A204.1 (cell line): ENCODE measurements at regions not wholly inside any gene's neighbourhood (a gene's known extent, or its start where the extent isn't known, plus 50 kb on each side); places are given as distances from the start of the nearest gene placed in this dataset.

ENCODE experiments used
- FAIRE-seq: peaks from 2 replicates; lab custom pipeline; 2012; peaks lifted over from hg19 to GRCh38; lab: Jason Lieb, UNC

DNA sequence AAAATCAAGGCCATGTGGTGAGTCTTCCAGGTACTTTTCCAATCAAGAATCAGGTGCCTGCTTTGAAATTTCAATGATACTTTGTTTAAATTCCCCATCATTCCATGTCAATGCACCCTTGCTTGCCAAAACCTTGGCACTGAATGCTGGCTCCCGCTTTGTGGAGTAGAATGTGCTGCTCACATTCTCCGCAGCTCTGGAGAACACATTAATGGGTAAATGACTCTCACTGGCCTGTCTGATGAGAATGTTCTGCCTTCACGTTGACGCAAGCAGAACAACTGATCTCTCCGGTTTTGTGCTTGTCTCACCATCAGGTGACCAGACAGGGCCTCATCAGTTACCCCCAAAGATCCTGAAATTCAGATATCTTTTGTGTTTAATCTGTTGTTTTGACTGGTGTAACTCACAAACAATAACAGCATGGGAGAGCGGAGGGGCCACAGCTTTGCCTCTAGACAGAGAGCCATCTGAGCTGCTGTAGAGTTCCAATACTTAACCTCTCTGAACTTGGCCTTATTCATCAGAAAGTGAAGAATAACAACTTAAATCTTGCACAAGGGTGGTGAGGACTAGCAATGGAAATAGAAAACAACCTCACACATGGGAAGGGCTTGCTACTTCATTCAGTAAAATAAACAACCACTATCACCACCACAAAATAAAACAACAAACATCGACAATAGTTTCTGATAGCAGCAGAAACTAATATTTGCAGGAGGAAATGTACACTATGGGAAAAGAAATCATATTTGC, 276.9 kb upstream of the IGFBP3 start:
- no peak for FAIRE-seq

DNA sequence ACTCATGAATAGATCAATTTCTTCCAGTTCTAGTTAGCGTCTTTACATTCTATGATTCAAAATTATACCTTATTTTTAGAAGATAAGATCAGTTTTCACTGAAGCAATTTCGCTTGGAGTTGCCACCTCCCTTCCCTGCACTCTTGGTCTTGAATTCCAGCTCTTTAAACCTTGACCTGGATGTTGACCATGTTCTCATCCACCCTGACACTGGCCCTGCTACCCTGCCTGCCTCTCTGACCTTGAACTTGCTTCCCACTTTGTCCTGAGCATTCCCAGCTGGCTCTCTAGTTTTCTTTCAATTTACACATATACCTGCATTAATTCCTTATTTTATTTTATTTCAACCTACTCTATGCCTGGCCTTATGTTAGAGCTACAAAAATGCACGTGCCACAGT, 274.9 kb upstream of the IGFBP3 start:
- no peak for FAIRE-seq

GRCh38 chr7:46192271-46192670, 271.2 kb upstream of the IGFBP3 start:
- no peak for FAIRE-seq

GRCh38 chr7:46191776-46192175, 270.7 kb upstream of the IGFBP3 start:
- no peak for FAIRE-seq

GRCh38 chr7:46191296-46191695, 270.2 kb upstream of the IGFBP3 start:
- no peak for FAIRE-seq

- no peak for FAIRE-seq
These were observed 268.3 kb upstream of the IGFBP3 start for GRCh38 chr7:46189255-46189790.

GRCh38 chr7:46186131-46186530, 265.1 kb upstream of the IGFBP3 start:
- no peak for FAIRE-seq

DNA sequence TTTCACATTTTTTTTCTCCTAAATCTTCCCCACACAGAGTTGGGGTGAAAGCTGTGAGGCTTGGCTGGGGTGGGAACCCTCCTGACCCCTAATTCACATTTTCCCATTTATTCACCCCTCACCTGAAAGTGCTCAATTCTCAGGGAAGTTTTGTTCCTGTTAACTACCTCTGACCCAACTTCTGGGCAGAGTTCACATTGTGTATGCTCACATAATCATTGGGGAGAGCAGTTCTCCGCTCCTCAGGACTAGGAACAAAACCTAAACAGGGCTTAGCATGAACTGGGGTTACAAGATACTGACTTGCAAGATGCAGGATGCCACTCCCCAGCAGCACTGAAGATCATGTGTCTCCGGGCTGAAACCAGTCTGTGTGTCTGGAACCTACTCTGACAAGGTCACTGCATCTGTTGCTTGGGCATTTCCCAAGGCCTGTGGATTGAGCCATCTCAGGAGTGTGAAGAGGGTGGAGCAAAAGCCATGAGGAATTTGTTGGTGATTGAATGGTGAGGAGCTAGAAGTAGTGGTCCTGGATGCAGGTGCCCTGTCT, 258.1 kb upstream of the IGFBP3 start:
- FAIRE-seq, result no peak

DNA sequence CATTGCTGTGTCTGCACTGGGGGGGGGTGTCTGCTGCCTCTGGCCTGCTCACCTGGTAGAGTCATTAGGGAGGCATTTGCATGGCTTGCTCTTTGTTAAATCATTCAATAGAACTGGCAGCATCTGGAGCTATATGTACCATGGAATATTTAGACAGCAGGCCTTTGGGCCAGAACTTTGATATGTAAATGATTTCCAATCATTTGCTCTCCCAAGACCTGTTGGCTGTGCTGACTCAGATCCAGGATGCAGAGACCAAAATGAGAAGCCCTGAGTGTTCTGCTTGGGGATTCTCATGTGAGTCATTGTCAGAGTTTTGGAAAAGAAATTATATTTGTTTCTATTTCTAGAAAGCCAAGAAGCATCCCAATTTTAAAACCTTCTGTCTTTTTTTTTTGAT, 257.6 kb upstream of the IGFBP3 start:
- FAIRE-seq, result no peak

DNA sequence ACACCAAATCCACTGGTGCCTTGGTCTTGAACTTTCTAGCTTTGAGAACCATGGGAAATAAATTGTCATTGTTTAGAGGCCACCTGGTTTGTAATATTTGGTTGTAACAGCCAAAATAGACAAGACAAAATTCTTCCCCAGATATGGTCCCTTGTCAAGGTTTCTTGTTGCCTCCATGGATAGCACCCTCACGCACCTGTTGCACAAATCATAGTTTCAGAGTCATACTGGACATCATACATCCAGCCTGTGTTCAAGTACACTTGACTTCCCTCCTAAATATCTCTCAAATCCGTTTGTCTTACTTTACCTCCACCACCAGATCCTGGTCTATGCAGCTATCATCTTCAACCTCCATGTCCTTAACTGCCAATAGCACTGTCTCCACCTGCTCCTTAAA, 256.7 kb upstream of the IGFBP3 start:
- no peak for FAIRE-seq

DNA sequence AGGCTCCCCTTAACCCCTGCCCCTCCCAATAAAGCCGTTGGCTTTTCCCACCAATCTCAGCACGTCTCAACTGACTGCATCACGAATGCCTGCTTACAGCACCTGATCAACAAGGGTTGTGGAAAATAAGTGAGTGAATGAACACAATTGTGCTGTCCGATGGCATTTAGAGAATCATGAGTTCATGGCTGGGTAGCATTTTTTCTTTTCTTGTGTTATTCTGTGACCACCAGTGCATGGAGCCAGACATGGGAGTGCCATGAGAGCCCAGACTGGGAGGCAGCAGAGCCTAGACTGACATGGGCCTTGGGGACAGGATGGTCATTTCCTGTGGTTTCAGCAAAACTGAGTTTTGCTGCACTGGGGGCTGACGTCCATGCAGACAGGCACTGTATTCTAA, 254.1 kb upstream of the IGFBP3 start:
- no peak for FAIRE-seq

DNA sequence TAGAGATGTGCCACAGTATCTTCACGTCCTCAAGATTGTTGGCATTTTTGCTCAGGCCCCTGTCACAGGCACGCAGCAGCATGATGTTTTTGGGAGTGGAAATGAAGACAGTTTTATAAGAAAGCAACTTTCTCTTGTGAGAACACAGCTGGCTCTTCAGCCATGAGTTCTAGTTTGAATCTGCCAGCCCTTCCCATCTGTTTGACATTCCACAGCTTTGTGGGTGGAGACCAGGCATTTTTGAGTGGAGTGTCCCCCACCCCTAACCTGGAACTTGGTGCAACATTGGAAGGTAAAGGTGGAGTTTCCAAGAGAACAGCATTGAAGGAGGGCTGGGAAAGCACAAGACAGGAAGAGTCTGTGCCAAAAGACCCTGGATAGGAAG, 253.1 kb upstream of the IGFBP3 start:
- FAIRE-seq, result no peak

DNA sequence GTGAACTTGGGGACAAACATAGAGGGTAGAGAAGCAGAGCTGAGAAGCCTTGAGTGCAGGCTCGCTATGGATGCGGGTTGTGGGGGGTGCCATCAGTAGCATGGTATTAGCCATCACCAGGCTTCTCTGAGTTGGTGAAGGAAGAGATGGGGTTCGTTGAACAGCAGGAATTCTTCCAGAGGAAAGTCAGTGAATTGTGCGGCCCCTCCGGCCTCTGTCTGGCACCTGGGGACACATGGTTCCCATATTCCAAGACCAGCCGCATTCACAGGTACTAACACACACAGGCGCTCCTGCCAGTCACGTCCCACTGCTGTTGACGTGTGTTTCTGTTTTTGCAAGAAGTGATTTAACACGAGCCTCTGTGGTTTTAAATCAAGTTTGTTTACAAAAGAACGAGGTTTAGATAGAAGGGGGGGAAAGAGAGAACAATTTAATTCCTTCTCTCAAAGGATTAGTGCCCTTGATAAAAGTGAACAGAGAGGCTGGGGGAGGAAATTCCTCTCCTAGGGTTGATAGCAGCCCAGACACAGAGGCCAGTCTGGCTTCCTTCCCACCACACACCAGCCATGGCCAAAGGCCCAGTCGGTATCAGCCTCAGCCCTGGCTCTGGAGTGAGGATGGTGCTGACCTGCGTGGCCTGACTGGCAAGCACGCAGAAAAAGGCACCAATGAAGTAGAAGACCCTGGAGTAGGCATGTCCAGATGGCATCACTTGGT, 252.6 kb upstream of the IGFBP3 start:
- no peak for FAIRE-seq

DNA sequence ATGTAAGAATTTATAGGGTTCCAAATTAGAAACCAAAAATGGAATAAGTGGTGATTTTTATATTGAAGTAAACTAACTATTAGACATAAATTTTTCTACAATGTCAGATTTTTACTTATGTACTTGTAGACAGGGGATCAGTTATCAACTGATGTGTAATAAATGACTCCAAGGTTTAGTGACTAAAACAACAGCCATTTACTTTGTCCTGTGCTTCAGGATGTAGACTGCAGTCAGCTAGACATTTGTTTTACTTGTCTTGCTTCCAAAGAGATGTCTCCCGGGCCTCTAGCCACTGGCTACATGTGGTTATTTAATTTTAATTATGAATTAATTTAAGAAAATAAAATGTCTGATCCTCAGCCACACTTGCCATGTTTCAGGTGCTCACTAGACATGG, 249.7 kb upstream of the IGFBP3 start:
- no peak for FAIRE-seq

GRCh38 chr7:46170021-46170420, 248.9 kb upstream of the IGFBP3 start:
- no peak for FAIRE-seq

DNA sequence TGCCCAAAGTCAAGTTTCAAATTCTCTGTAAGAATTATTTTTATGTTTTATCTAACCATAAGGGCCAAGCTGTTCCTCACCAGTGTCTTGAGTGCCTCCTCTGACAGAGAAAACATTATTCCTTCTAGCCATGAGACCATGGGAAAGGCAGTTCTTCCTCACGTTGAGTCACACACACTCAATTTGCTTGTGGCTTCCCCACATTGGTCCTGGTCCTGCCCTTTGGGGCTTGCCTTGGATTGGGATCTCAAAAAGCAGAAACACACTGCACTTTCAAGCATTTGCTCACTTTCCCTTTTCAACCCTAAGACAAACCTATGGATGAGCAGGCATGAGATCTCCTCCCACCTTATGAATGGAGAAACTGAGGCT, 248.3 kb upstream of the IGFBP3 start:
- FAIRE-seq, result no peak

- FAIRE-seq, result no peak
These were observed 247.8 kb upstream of the IGFBP3 start for GRCh38 chr7:46168671-46169383.

DNA sequence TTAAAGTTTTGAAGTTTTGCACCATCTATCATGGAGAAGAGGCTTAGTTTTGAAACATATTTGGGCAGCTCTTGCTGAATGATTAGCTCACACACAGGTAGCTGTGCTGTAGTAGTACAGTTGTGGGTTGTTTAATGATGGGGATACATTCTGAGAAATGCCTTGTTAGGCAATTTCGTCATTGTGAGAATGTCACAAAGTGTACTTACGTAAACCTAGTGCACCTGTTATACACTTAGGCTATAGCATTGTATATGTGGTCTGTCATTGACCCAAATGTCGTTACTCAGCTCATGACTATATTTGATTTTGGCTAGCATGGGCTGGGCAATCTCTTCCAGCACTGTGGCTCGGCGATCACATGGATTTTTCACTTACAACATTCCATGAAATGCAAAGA, 247.2 kb upstream of the IGFBP3 start:
- FAIRE-seq, result no peak

DNA sequence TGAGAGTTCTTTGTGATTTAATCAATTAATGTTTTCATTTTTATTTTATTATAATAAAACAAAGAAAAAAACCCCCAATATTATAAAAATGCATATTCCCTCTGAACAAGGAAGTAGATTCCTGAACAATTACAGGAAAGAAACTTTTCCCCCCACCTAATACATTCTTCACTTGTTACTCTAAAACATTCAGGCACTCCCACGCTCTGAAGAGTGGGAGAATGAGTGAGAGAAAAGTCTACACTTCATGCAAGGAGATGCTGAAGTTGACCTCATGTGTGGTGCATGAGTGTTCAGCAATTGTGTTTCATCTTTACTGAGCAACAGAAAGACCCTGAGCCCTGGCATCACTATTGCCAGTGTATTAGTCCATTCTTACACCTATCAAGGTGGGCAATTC, 244.2 kb upstream of the IGFBP3 start:
- no peak for FAIRE-seq

DNA sequence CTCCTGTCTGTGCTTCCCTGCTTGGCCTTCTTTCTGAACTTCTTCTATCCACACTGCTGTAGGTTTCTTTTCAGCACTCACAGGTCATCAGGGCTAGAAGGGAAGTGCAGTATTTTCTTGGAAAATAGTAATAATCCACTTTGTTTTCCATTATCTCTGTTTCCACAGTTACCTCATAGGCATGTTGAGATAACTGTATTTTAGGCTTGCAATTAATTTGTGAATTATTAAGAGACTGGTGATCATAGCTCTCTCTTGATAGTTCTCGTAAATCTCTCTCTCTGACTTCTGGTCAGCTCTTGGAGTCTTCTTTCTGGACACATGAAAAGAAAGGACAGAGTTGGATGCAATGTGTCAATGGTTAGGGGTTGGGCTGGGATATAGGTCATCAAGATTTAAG, 243.6 kb upstream of the IGFBP3 start:
- no peak for FAIRE-seq

DNA sequence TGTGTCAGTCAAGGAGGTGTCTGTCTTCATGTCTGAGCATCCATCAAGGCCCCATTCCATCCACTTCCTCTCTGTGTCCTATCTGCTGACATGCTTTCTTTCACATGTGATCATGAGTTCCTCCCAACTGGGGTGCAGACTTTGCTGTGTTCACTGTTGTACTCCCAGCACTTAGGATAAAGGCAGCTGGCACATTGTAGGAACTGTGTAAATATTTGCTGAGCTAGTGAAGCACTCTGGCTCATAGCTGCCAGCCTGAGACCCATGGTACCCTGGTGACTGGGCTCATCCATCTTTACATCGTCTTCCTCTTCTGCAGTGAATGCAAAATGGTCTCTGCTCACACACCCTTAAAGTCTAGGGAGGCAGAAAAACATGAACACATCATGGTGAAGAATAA, 242.2 kb upstream of the IGFBP3 start:
- no peak for FAIRE-seq

DNA sequence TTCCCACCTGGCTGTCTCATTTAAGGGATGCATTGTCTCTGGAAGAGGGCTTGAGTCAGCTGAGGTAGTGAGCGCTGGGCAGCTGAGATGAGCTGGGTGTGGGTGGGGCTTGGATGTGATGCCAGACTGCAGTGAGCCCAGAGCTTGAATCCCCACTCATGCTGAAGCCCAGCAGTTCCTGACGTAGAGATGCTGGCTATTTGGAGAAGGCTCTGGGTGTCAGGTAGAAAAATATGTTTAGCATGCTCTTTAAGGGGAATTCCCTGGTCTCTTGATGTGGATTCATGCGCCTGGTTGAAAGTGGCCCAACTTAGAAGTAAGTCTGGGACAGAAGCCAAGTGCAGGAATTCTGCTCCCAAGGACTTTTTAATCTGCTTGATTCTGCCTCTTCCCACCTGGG, 241.5 kb upstream of the IGFBP3 start:
- no peak for FAIRE-seq

GRCh38 chr7:46160861-46161260, 239.8 kb upstream of the IGFBP3 start:
- FAIRE-seq, result no peak
